ENCODE measurements at regions not wholly inside any gene's neighbourhood (a gene's known extent, or its start where the extent isn't known, plus 50 kb on each side); places are given as distances from the start of the nearest gene placed in this dataset.

- no peaks in the 10 kb centered on the region for H4K20me1 ChIP-seq (ENCODE audit: insufficient read depth)
- no peak overlapping the region for H3K9ac ChIP-seq (ENCODE audit: low read length)
- no peak overlapping the region for H3K27ac ChIP-seq (ENCODE audit: low read length)
- H3F3A ChIP-seq (ENCODE audit: insufficient read depth, low read length, poor library complexity, severe bottlenecking) = no peaks in the 10 kb centered on the region
- H2AFZ ChIP-seq (ENCODE audit: low read depth, low read length) = no peak overlapping the region
- no peaks in the 10 kb centered on the region for H3K27me3 ChIP-seq (ENCODE audit: insufficient read depth, low read depth, low read length)
- H3K36me3 ChIP-seq (ENCODE audit: insufficient read depth, low read length) = no peaks in the 10 kb centered on the region
- no peaks in the 10 kb centered on the region for H3K9me2 ChIP-seq (ENCODE audit: insufficient read depth, low read length)
- no peaks in the 10 kb centered on the region for H3K9me3 ChIP-seq (ENCODE audit: low read length)
- no peak for TF ChIP-seq TAF1 (IDR thresholded peaks at IDR 0.05; ENCODE audit: low read depth)
- no peak for TF ChIP-seq CTCF (IDR thresholded peaks at IDR 0.05; ENCODE audit: poor library complexity, severe bottlenecking)
- TF ChIP-seq RAD21 (conservative IDR thresholded peaks at IDR 0.05) = no peak
- no peak for TF ChIP-seq REST (IDR thresholded peaks at IDR 0.05; ENCODE audit: borderline replicate concordance)
- no peak for TF ChIP-seq MXI1 (conservative IDR thresholded peaks at IDR 0.05; ENCODE audit: poor library complexity, severe bottlenecking)
- no peak overlapping the region for H3K4me2 ChIP-seq (ENCODE audit: low read length)
- H3K79me2 ChIP-seq (replicated peaks; ENCODE audit: insufficient read depth, low read length) = no peaks in the 10 kb centered on the region
- no peak overlapping the region for H3K4me3 ChIP-seq (ENCODE audit: low read length)
Measured at GRCh38 chr4:129230846-129231245, 134.9 kb downstream of the C4orf33 start.

- Histone ChIP-seq H3K9ac (ENCODE audit: low read length) (no peak overlapping the region), H3K79me2 (replicated peaks; ENCODE audit: insufficient read depth, low read length) (no peaks in the 10 kb centered on the region), H3F3A (ENCODE audit: insufficient read depth, low read length, poor library complexity, severe bottlenecking) (no peaks in the 10 kb centered on the region), H3K9me3 (ENCODE audit: low read length) (no peaks in the 10 kb centered on the region), H3K36me3 (ENCODE audit: insufficient read depth, low read length) (no peaks in the 10 kb centered on the region), H2AFZ (ENCODE audit: low read depth, low read length) (no peak overlapping the region), H3K4me3 (ENCODE audit: low read length) (no peak overlapping the region), H3K4me2 (ENCODE audit: low read length) (no peak overlapping the region), H3K27me3 (ENCODE audit: insufficient read depth, low read depth, low read length) (no peaks in the 10 kb centered on the region), H3K9me2 (ENCODE audit: insufficient read depth, low read length) (no peaks in the 10 kb centered on the region), H4K20me1 (ENCODE audit: insufficient read depth) (no peaks in the 10 kb centered on the region), H3K27ac (ENCODE audit: low read length) (peak overlapping the region; percentile 28)
- TF ChIP-seq POLR2AphosphoS5 (IDR thresholded peaks at IDR 0.05) (peak; percentile 70), EP300 (conservative IDR thresholded peaks at IDR 0.05; ENCODE audit: poor library complexity, severe bottlenecking) (peak; percentile 89), MXI1 (conservative IDR thresholded peaks at IDR 0.05; ENCODE audit: poor library complexity, severe bottlenecking) (no peak), SMC3 (conservative IDR thresholded peaks at IDR 0.05; ENCODE audit: poor library complexity) (no peak)
Measured at GRCh38 chr4:129231945-129232588, 136.1 kb downstream of the C4orf33 start.

Data from neural cell (in vitro differentiated cells).